HG03469 (cell line): ENCODE measurements at regions not wholly inside any gene's neighbourhood (a gene's known extent, or its start where the extent isn't known, plus 50 kb on each side); places are given as distances from the start of the nearest gene placed in this dataset.
"Not testable (repeated sequence)": the region's sequence is repeated elsewhere in the genome, so short reads cannot be mapped to it uniquely, and the experiment has no call there.

Experiments used
- ATAC-seq: cut with Tn5 transposase; IDR thresholded peaks from one replicate; pipeline ENCODE4 v1.9.1; 2021; ENCODE audit warnings: mild to moderate bottlenecking, moderate library complexity, moderate number of reproducible peaks; ENCODE audit not compliant: unreplicated experiment

GRCh38 chr4:164192844-164193243 is 561.1 kb upstream of the SMIM31 start:
- ATAC-seq = peak; percentile 66

- no peak for ATAC-seq
Measured at GRCh38 chr4:164193676-164194075, 560.3 kb upstream of the SMIM31 start.

GRCh38 chr4:164197556-164197955 is 556.4 kb upstream of the SMIM31 start:
- no peak for ATAC-seq

GRCh38 chr4:164203476-164203875 is 550.5 kb upstream of the SMIM31 start:
- no peak for ATAC-seq

- ATAC-seq = no peak
Measured at GRCh38 chr4:164204434-164204833, 549.5 kb upstream of the SMIM31 start.

- ATAC-seq = no peak
Measured at GRCh38 chr4:164207460-164207859, 546.5 kb upstream of the SMIM31 start.

GRCh38 chr4:164210377-164210776 is 543.6 kb upstream of the SMIM31 start:
- no peak for ATAC-seq

GRCh38 chr4:164212134-164212533 is 541.8 kb upstream of the SMIM31 start:
- ATAC-seq = no peak

GRCh38 chr4:164212714-164213113 is 541.2 kb upstream of the SMIM31 start:
- ATAC-seq = no peak

- no peak for ATAC-seq
Measured at GRCh38 chr4:164215113-164215741, 538.7 kb upstream of the SMIM31 start.

GRCh38 chr4:164221631-164222030 is 532.3 kb upstream of the SMIM31 start:
- no peak for ATAC-seq

GRCh38 chr4:164224871-164225270 is 529.1 kb upstream of the SMIM31 start:
- no peak for ATAC-seq

GRCh38 chr4:164229255-164229654 is 524.7 kb upstream of the SMIM31 start:
- ATAC-seq = no peak

GRCh38 chr4:164239433-164239832 is 514.5 kb upstream of the SMIM31 start:
- ATAC-seq = no peak

- ATAC-seq = no peak
Measured at GRCh38 chr4:164239976-164240375, 514.0 kb upstream of the SMIM31 start.

- no peak for ATAC-seq
Measured at GRCh38 chr4:164251257-164251656, 502.7 kb upstream of the SMIM31 start.

GRCh38 chr4:164252286-164252685 is 501.6 kb upstream of the SMIM31 start:
- no peak for ATAC-seq

- ATAC-seq = no peak
Measured at GRCh38 chr4:164261831-164262230, 492.1 kb upstream of the SMIM31 start.

GRCh38 chr4:164262508-164262907 is 491.4 kb upstream of the SMIM31 start:
- ATAC-seq = not testable (repeated sequence)

GRCh38 chr4:164277414-164277813 is 476.5 kb upstream of the SMIM31 start:
- not testable (repeated sequence) for ATAC-seq

- no peak for ATAC-seq
Measured at GRCh38 chr4:164287173-164287572, 466.8 kb upstream of the SMIM31 start.

GRCh38 chr4:164288578-164288977 is 465.4 kb upstream of the SMIM31 start:
- ATAC-seq = no peak

- no peak for ATAC-seq
Measured at GRCh38 chr4:164293203-164293602, 460.7 kb upstream of the SMIM31 start.
